GM12865 (cell line): ENCODE measurements at regions not wholly inside any gene's neighbourhood (a gene's known extent, or its start where the extent isn't known, plus 50 kb on each side); places are given as distances from the start of the nearest gene placed in this dataset.

ENCODE experiments used
- DNase-seq: peaks from one replicate; pipeline ENCODE4 v3.0.0; 2010; ENCODE audit warnings: low read depth
- H3K4me3 ChIP-seq: 2 replicates; pipeline ENCODE4 v1.5.1; 2011; ENCODE audit warnings: mild to moderate bottlenecking, low read depth, low read length, control low read depth
- TF ChIP-seq, protein P1 (sequence below): IDR thresholded peaks from 2 replicates; pipeline ENCODE4 v1.5.1; 2011; ENCODE audit warnings: low read length, control low read depth, low read depth, inconsistent platforms; ENCODE audit not compliant: insufficient read depth; ENCODE audit errors: missing control alignments

DNA sequence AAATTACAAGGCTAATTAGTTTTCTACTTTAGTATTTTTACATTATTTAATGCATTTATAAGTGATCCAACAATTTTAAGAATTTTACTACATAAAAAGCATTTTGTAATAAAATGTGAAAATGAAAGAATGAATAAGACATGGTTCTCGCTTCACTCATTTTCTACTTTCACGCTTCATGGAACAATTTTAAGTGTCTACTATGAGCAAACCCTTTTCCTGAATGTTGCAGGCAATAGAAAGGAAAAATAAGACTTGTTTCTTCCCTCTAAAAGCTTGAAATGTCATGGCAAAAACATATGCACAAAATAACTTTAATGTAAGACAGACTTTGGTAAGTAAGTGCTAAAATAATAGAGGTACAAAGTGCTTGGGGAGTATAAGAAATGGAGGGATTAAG lies 205.7 kb upstream of the HMGA2 start:
- TF ChIP-seq, protein P1, sequence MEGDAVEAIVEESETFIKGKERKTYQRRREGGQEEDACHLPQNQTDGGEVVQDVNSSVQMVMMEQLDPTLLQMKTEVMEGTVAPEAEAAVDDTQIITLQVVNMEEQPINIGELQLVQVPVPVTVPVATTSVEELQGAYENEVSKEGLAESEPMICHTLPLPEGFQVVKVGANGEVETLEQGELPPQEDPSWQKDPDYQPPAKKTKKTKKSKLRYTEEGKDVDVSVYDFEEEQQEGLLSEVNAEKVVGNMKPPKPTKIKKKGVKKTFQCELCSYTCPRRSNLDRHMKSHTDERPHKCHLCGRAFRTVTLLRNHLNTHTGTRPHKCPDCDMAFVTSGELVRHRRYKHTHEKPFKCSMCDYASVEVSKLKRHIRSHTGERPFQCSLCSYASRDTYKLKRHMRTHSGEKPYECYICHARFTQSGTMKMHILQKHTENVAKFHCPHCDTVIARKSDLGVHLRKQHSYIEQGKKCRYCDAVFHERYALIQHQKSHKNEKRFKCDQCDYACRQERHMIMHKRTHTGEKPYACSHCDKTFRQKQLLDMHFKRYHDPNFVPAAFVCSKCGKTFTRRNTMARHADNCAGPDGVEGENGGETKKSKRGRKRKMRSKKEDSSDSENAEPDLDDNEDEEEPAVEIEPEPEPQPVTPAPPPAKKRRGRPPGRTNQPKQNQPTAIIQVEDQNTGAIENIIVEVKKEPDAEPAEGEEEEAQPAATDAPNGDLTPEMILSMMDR, result no peak
- no peak overlapping the region for H3K4me3 ChIP-seq

DNA sequence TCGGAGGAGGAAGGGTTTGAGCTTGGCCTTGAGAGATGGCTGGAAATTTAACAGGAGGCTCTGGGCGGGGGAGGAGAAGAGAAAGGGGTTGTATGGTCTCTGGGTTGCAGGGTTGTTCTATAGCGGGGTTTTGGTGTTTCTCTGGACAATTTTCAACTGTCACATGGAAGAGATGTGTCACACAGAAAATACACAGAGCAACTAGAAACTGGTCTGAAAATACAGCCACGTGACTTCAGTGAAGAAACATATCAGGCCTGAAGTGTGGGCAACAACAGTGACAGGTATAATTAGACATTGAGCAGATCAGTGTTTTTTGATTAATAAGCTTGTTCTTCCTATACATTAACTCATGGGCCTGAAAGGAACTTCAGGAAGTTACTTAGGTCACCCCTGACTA lies 205.3 kb upstream of the HMGA2 start:
- H3K4me3 ChIP-seq, result no peak overlapping the region
- TF ChIP-seq, protein P1, result no peak
- peak; percentile 8 for DNase-seq

More for the DNA sequence above, 205.7 kb upstream of the HMGA2 start:
- no peak for DNase-seq

DNA sequence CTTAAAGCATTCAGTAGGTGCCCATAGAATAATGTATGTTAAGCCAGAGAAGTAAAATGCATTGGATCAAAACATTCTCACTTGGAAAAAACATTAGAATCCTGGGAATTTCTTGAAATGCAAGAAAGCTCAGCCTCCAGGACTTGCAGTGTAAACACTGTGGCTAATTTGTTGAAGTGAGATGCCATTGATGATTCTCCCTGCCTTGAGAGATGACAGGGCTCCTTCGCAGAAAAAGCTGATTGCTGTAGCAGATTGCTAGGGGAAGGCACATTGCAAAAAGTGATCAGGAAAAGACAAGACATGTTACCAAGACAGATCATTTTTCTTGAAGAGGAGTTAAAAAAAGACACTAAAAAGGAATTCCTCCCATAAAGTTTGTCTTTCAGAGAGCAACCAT lies 204.2 kb upstream of the HMGA2 start:
- H3K4me3 ChIP-seq, result no peak overlapping the region
- no peak for DNase-seq
- TF ChIP-seq, protein P1, result no peak

DNA sequence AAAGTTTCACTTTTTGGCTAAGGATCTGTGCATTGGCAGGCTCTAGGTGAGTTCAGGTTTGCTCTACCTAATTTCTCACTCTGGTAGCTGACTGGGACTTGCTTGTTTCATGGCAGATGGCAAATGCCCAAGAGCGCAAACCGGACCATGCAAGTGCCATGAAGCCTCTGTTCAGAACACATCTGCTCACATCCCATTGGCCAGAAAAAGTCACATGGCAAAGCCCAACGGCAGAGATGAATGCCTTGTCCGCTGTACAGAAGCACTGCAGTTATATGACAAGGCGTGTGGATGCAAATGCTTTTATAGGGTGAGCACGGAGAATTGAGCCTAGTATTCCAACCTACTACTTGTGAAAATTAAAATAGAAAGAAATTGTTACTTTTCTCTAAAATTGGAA lies 202.2 kb upstream of the HMGA2 start:
- no peak for DNase-seq
- H3K4me3 ChIP-seq, result no peak overlapping the region
- TF ChIP-seq, protein P1, result no peak

DNA sequence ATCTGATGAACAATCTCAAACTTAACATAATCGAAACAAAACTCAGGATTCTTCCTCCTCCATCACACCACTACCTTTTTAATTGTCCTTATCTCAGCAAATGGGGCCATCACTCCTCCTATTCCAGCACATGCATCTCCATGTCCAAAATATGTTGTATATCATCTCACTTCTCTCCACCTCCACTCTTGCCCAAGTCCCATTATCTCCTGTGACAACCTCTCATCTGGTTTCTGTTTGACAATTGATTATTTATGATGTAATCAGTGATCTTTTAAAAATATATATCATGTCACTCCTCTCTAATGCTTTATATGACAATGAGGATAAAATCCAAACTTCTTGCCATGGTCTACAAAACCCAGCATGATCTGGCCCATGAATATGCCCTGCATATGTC lies 200.8 kb upstream of the HMGA2 start:
- TF ChIP-seq, protein P1, result no peak
- DNase-seq, result no peak
- no peak overlapping the region for H3K4me3 ChIP-seq

DNA sequence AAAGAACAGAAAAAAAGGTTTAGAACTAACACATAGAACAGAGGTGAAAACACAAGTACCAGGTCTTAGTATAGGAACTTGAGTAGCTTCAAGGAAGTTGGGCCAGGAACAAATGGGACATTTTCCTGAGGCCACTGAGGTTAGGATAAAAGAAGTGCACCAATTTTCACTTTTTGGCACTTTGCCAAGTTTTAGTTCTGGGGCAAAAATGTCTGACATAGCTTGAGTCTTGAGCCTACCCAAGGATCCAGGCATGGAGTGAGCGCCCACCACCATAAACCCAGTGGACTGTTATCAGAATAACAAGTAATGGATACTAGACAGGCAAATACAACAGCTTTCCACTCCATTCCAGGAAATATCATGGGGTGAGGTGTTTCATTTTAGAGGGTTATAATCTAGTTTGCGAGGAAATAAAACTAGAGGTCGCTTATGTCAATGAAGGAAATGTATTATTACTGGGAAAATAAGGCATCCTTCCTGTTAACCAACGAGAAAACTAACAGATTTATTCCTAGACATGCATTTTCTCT lies 199.7 kb upstream of the HMGA2 start:
- no peak overlapping the region for H3K4me3 ChIP-seq
- TF ChIP-seq, protein P1, result no peak
- no peak for DNase-seq

DNA sequence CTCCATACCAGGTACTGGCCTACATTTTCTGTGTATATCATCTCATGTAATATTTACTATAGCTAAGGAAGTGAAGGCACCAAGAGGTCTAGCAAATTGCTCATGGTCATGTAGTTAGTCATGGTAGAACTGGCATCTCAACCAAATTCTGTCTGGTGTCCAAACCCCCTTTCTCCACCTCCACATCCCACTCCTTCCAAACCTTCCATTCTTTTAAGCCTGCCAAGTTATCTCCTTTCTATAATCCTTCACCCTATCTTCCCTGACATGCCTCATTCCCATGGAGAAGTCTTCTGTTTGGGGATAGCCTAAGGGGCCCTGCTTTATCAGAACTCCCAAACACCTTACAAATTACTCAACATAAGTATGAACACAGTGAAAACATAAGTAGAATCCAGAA lies 196.2 kb upstream of the HMGA2 start:
- TF ChIP-seq, protein P1, result no peak
- DNase-seq, result no peak
- no peak overlapping the region for H3K4me3 ChIP-seq
